SW480 (cell line): ENCODE measurements at regions not wholly inside any gene's neighbourhood (a gene's known extent, or its start where the extent isn't known, plus 50 kb on each side); places are given as distances from the start of the nearest gene placed in this dataset.
A peak's percentile ranks its signal among the peaks of the same experiment; 100 is the strongest.

Experiments used
- DNase-seq: peaks from one replicate; pipeline ENCODE4 v3.0.0-alpha.2; 2016; ENCODE audit warnings: low spot score

DNA sequence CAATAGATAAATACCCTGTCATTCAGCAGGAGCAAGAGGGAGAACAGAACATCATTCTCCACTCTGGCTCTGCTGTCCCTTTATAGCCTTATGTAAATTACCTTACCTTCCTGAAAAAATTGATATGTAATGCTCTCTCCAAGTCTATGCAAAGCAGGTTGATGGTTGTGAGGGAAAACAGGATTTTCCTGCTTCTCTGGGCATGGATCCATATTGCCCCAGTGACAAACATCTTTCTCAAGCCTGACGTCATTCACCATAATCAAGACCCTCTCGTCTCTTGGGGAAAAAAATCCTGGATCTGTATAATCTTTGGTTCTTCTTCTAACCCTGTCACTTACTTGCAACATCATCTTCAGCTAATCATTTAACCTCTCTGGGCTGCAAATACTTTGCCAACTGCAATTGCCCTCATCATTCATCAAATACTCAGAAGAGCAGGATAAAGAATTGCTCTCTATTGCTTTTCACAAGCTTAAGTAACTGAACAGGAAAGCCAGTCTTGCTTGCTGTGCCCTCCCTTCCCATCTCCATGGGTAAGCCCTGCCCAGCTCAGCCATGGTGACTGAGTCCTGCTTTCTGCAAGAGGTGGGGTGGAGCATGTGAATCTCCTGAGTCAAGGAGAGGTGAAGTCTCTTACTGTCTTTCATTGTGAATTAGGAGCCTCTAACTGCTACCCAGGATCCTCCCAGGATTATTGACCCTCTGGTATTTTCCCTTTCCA, 123.7 kb upstream of the KLF7 start:
- DNase-seq = no peak

DNA sequence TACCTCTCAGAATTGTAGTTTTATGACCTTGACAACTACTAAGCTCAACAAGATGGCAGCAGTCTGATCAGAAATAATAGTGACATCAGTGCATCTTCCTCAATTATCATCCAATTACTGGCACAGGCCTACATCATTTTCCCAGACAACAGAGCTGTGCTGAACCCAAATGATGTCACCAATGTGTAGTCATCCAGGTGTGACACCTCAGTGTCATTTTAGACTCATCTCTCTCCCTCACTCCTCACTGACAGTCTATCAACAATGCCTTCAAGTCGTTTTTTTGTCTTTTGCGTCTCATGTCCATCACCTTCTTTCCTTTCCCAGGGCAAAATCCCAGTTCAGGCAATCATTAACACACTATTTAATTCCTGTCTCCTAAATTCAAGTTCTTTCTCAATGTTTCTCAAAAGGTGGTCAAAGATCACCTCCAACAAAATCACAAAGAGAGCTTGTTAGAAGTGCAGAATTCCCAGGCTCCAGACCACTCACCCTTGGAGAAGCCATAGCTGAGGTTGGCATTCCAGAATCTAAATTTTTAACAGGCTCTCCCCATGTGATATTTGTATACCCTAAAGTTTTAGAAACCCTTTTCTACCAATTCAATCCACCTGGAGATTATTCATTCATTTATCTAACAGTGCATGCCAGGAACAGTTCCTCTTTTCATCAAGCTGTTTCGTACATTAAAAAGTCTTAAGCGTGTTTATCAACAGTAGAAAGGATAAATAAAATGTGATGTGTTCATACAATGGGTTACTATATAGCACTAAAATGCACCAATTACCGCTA, 125.3 kb upstream of the KLF7 start:
- no peak for DNase-seq

DNA sequence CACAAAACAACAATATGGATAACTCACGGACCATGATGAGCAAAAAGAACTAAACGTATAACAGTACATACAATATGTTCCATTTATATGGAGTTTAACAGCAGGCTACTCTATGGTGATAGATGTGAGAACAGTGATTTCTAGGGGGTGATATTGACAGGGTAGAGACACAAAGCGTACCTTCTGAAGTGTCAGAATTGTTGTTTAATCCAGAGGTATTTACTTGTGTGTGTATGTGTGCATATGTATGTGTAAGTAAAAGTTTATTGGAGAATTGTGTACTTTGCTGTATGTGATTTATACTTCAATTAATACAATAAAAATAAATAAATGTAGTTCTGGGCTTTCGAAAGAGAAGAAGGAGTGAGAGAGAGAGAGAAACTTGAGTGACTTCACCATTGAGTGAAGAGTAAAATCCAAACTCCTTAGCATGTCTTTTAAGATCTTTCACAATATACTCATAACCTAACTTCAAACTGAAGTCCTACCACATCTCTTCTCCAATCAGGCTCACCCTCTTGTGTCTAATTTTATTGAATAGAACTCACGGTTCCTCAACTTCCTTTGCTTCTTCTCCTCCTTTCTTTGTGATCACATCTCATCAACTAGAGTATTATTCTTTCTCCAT, 126.0 kb upstream of the KLF7 start:
- DNase-seq = no peak

DNA sequence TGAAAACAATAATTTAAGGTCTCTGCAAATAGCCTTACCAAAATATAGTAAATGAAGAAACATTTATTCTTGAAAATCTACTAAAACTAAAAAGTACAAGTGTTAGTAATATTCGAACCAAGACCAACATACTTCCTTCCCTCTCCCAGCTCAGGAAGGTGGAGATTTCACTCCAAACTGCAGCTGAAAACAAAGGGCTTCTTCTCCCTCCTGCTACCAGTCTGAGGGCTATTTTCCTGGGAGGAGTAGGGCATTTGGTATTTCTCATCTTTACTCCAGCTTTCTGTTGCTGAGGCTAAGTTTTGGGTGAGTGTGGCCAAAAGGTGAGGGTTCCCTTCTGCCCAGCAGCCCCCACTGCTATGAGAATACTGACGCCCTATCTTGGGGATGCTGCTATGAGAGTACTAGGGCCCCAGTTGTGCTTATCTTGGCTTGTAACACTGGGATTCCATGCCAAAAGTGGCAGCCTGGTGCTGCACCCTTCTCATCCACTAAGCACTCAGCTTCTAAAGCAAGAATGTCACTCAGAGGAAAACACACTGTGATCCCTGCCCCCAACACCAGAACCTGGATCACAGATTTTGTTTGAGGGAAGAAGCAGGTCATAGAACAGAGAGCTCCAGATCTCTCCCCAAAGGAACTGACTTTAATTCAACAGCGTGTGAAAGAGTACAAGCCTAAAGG, 130.7 kb upstream of the KLF7 start:
- DNase-seq = no peak

- no peak for DNase-seq
Measured at GRCh38 chr2:207300817-207301216, 135.1 kb upstream of the KLF7 start.

GRCh38 chr2:207304761-207305160, 139.0 kb upstream of the KLF7 start:
- no peak for DNase-seq

DNA sequence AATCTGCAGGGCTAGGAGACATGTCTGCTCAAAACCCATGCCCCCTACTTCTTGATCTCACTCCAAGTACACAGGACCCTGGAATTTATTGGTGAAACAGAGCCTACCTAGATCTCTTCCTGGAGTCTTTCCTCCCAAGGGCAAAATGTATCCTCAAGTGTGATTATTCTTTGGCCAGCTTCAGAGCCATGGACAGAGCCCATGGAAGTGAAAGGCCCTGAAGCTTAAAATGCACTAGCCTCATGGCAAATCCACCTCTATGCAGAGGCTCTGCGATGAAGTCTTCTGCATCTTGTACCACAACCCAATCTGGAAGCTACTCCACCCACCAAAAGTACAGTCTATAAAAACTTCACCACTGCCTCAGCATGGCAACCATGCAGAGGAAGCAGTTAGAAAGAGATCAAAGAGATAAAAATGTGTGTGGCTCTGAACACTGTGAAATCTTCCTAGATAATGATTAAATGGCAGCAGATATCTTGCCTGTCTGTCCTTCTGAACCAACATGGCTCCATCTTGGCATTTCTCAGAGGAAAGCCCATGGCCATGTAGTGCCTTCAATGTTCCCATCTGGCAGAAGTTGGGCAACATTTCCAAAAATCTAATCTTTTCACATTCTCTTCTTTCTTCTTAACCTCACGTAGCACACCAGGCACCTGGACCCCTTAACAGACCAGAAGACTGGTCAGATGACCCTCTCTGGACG, 142.9 kb upstream of the KLF7 start:
- DNase-seq = no peak

DNA sequence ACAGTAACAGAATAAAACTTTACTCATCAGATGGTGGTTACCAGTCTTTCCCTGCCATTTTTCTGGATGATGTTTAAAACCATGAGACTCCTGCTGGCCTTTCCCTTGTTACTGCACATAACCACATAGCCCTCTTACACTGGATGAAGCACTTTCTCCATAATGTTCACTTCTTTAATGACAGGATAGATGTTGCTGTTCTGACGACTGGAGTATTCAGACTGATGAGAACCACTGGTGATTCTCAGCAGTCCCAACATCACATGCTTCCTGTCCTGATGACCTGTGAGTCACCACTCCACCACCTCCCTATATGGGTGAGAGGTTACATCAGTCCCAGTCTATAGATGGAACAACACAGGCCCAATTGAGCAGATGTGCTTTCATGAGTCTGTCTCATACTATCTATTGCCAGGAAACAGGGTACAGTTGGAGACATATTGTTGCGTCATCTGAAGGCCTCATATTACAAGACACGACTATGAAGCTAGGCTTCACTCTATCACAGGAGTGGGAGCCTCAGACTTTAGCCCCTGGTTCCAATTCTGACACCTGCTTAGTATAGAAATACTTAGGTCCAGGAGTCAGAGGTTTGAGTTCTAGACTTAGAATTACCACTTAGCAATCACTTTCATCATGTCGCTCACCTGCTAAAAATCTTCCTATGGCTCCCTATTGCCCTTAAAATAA, 145.7 kb upstream of the KLF7 start:
- DNase-seq = peak; percentile 94

GRCh38 chr2:207312006-207312356, 146.2 kb upstream of the KLF7 start:
- DNase-seq = no peak

GRCh38 chr2:207313947-207314346, 148.2 kb upstream of the KLF7 start:
- DNase-seq = no peak

- DNase-seq = no peak
Measured at GRCh38 chr2:207315131-207315530, 149.4 kb upstream of the KLF7 start.

DNA sequence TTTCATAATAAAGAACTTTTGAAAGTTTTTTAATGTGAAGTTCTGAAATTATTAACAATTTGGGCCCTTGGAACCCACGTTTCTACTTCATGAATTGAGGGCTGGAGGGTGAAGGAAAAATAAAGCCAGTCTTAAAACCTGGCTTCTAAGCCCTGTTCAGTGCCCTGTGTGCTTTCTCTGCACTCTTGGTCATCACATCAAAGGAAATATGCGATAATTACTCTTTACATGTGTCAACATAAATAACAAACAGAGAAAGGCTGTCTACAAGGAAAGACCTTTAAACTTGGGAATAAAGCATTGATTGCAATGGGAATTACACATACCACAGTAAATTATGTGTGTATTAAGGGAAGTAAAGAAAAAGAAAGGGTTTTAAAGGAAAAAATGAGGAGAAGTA, 150.7 kb upstream of the KLF7 start:
- DNase-seq = peak; percentile 58

DNA sequence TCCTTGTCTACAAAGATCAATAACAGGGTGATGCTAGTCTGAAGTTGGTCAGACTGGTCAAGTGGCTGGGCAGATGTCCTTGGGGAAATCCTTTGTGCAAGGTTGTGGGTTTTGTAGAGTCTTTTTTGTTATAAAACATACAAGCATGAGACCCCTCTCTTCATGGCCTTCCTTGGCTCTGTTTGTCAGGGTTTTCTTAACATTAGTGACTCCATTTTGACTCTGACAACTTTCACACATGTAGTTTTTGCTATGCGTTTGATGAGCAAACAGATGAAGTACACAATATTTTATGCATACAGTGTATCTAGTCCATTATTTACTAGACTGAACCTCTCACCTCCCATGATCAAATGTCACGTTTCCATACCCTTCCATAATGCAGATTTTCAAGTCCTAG, 151.2 kb upstream of the KLF7 start:
- no peak for DNase-seq

- no peak for DNase-seq
Measured at GRCh38 chr2:207317378-207317984, 151.7 kb upstream of the KLF7 start.

GRCh38 chr2:207318181-207318628, 152.5 kb upstream of the KLF7 start:
- DNase-seq = no peak

GRCh38 chr2:207319316-207319715, 153.6 kb upstream of the KLF7 start:
- DNase-seq = no peak

GRCh38 chr2:207320381-207321159, 154.8 kb upstream of the KLF7 start:
- no peak for DNase-seq

GRCh38 chr2:207321514-207321913, 155.8 kb upstream of the KLF7 start:
- DNase-seq = no peak

GRCh38 chr2:207324001-207324400, 158.3 kb upstream of the KLF7 start:
- no peak for DNase-seq

DNA sequence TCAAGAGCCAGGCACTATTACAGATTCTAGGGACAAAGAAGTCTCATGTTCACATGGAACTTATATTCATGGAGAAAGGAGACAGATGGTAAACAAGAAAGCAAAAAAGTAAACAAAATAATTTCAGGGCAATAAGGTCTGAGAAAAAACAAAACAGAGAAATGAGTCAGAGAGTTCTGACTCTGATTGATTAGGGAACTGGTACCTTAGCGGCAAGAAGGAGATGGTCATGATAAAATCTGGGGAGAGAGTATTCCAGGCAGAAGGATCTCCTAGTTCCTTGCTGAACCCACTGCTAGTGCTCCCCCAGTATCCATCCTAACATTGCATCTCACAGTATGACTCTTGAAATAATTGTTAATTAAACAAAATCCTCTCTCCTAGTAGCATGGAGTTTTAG, 161.8 kb upstream of the KLF7 start:
- no peak for DNase-seq
